GM19452 (cell line): ENCODE measurements at regions not wholly inside any gene's neighbourhood (a gene's known extent, or its start where the extent isn't known, plus 50 kb on each side); places are given as distances from the start of the nearest gene placed in this dataset.
"Not testable (repeated sequence)": the region's sequence is repeated elsewhere in the genome, so short reads cannot be mapped to it uniquely, and the experiment has no call there.

Experiments used
- ATAC-seq: cut with Tn5 transposase; IDR thresholded peaks from one replicate; pipeline ENCODE4 v1.9.1; 2021; ENCODE audit not compliant: unreplicated experiment

DNA sequence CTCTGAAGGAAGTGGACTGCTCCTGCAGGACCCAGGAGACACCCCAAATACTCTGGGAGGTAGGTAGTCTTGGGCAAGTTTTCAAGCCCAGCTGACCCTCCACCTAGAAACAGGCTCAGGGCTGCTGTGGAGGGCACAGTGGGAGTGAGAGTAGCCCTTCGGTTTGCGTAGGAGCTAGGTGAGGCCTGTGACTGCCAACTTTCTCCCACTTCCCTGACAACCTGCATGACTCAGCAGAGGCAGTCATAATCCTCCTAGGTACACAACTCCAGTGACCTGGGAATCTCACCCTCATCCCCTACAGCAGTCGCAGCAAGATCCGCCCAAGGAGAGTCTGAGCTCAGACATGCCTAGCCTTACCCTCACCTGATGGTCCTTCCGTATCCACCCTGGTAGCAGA is 439.1 kb downstream of the CNTNAP4 start:
- ATAC-seq, result not testable (repeated sequence)

DNA sequence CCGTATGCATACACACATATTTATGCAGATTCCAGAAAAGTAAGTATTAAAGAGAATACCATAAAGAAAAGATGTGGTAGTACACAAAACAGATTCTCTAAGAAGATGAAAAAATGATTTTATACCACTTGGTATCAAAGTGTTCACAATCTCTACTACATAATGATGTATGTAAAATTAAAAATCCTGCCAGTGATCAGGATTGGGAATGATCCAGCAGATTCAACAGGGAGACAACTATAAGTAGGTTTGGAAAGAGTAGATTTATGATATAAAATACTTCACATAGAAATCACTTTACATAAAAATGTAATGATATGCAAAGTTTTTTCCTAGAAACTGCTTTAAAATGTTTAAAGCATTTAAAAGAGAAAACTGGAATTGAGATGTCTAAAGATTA is 447.0 kb downstream of the CNTNAP4 start:
- no peak for ATAC-seq

- no peak for ATAC-seq
Observed at GRCh38 chr16:76729525-76729924, 452.3 kb downstream of the CNTNAP4 start.

DNA sequence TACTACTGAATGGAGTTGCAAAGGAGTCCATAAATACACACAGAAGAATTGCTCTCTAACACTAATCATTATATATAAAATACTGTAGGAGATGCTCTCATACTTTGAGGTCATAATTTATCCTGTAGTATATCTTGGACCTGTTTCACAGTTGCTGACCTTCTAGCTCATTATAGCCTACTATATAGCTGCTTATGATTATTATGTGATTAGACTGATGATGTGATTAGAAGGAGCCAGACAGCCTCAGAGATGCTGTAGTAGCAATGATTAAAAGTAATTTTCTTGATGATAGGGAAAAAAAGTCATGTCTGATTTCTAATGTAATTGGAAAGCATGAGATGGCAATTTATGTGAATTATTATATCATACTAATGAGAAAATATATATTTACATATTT is 455.7 kb downstream of the CNTNAP4 start:
- ATAC-seq, result no peak

GRCh38 chr16:76741623-76742022 is 449.4 kb upstream of the MON1B start:
- no peak for ATAC-seq

DNA sequence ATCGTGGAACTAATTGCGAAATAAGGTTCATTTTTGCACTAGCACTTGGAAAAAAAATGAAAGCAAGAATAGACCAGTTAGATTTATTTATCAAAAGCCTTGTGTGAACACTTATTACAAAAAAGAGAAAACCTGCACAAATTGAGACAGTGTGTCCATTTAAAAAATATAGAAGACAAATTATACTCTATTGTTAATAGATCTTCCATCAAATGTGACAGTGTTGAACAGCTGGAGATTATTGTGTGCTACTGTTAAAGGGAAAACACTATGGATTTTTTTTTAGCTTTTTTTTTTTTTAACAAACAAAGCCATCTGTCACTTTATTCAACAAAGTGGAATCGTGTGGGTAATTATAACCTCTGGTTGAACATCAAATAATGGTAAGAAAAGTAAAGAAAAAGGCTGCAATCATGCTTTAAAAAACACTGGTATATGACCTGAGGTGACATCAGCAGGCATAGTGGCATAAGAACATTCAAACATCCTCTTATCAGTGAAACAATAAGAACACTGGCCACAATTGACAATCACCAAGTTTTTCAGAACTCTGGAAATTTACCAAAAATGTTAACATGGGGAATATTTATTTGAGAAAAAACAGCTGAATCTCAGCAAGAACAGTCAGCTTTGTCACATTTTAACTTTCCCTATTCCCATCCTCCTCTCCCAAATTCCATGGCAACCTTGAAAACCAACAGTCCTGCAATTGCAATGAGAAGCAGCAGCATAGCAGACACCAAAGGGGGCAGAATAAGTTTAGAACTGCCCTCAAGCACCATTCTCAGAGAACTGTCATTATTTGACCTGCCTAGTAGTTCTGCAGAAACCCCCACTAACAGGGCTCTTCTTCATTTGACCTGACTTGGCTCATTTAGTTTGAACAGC is 442.3 kb upstream of the MON1B start:
- ATAC-seq, result no peak

DNA sequence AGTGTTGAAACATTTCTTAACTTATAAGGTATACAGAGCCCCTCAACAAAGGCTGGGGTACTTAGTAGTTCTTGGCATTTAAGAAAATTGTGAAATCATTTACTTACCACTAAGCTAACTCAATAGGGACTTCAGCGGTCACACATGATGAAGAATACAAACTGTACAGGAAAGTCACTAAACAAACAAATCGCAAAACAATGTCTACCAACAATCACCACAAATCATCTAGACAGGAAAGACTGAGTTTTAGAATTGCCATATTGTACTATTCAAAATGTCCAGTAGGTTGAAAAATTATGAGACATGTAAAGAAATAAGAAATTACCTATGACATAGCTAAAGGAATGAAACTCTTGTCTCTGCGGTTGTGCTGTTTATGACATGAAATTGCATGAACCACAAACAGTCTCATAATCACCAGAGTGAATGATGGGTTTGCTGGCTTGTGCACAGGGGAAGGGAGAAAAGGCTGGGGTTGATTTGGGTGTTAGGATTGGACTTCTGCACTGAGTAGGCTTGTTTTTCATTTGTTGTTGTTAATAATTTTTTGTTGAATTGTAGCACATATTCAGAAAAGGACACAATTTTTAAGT is 441.1 kb upstream of the MON1B start:
- no peak for ATAC-seq

- no peak for ATAC-seq
Observed at GRCh38 chr16:76755496-76755895, 435.5 kb upstream of the MON1B start.

DNA sequence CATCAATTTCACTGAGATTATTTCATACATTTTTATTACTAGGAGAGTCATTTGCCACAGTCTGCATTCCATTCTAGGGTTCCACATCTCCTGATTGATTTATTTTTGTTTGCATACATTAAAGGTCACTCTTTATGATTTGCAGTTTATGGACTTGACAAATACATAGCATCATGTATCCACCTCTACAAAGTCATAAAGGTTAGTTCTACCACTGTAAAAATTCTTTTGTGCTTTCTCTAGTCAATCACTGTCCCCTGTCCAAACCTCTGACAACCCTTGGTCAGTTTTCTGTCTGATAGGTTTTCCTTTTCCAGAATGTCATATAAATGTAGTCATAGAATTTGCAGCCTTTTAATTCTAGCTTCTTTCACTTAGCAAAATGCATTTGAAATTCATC is 434.6 kb upstream of the MON1B start:
- ATAC-seq, result no peak

DNA sequence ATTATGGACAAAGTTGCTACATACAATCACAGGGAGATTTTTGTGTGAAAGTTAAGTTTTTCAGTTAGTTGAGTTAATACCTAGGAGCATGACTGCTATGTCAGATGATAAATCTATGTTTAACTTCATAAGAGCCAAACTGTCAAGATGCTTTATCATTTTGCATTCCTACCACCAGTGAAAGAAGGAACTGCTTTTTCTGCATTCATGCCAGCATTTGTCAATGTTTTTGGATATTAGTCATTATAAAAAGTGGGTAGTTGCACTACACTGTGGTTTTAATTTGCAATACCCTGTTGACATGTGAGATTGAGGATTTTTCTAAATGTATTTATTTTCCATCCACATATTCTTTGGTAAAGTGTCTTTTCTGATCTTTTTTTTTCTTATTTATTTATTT is 434.0 kb upstream of the MON1B start:
- ATAC-seq, result no peak

- no peak for ATAC-seq
Observed at GRCh38 chr16:76766538-76766937, 424.5 kb upstream of the MON1B start.

- no peak for ATAC-seq
Observed at GRCh38 chr16:76768316-76768715, 422.7 kb upstream of the MON1B start.

DNA sequence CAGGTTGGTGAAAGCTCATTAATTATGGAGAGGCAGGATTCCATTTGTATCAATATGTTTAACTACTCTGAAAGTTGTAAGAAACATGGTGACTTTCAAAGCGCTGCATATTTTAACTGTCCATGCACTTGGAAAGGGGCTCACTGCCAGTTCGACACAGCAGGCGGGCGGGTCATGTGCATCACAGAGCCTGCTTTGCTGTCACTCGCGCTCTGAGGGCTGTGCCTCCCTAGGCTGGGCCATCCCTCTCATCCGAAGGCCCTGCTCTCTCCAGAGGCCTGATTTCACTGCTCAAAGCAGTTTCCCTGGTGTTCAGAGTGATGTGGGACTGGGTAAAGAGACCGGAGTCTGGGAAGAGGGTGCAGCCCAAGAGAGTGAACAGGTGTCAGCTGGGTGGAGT is 422.0 kb upstream of the MON1B start:
- no peak for ATAC-seq

DNA sequence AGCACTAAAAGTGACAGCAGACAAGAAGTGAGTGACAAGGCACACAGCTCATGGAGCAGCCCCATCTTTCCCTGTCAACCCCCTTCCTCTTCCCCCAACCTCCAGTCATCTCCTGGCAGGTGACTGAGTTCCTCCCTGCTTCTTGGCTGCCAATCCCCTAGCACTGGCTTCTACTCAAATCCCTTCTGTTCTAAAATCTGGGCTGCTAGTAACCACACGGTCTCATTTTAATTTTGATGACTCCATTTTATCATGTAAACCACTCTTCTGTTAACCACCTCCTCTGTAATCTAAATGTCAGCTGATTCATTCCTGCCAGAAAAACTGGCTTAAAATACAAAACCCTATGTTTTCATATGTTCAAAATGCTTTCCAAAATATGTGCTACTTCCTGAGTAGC is 419.8 kb upstream of the MON1B start:
- no peak for ATAC-seq

DNA sequence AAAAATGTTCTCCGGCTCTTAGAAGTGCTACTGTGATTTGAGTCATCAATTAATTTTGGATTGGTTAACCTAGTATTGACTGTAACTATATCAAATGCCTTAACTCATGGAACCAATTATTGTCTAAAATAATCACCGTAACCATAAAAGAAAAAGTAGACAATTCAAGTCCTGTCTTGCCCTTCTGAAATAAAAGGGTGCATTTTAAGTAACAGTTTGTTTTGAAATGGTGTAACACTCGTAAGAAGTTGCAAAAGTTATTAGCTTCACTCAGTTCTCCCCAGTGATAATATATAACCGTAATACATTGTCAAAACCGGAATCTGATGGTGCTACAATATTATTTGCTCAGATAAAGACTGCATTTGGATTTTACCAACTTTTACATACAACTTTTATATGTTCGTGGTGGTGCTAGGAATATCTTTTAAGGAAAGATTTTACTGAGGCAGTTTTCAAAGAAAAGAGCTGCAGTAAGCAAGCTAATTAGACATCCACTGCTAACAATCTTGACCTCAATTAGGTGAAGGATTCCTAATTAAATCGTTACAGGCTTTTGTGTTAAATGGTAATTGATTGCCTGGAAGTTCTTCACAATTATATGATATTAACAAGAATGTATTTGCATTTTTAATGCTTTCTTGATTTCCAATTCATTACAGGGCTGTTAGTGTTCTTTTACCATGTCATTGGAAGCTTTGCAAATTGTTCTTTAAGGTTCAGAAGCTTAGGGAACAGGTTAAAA is 413.1 kb upstream of the MON1B start:
- ATAC-seq, result no peak

DNA sequence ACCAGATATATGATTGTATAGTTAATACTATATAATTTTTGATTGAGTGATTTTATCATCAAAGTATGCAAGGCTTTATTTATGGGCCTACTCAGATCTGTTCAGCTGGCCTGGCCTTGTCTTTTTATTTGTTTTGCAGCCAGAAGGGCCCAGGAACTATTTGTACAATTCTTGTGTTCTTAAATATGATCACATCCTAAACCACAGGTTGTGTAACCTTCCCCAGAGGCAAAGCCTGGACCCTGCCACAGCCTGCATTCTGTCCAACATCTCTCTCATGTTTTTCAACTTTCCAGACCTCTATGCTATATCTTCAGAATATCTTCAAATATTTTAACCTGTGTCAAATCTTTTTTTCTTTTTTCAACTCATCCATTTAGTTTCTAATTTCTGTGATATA is 410.4 kb upstream of the MON1B start:
- no peak for ATAC-seq

- ATAC-seq, result no peak
Observed at GRCh38 chr16:76784530-76784929, 406.5 kb upstream of the MON1B start.

DNA sequence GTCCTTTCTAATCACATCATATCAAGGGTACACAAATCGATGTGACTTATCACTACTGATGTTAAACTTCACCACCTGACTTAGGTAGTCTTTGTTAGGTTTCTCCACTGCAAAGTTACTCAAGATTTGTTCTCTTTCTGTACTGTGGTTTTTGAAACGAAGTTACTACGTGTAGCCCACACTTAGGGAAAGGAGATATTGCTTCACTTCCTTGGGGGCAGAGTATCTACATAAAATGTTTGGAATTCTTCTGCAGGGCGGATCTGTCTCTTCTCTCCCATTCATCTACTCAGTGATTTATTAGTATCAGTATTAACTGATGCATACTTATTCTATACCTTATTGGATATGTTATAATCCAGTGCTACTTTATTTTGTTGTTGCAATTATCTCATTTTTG is 403.6 kb upstream of the MON1B start:
- no peak for ATAC-seq

DNA sequence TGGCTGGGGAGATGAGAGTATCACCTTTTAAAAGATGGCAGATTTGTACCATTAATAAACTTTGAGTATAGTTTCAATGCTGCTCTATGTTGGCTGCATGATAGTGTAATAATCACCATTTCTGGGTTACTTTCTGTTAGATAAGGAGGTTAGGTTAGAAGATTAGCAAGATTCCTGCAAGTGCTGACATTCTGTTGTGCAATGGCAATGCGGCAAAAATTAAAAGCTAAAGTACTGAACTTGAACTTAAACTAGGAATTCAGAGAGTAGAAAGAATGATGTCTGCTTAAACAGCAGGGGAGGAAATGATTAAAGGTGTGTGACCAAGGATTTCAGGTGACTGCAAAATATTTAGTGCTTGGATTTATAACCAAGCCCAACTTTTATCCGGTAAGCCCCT is 399.8 kb upstream of the MON1B start:
- no peak for ATAC-seq

DNA sequence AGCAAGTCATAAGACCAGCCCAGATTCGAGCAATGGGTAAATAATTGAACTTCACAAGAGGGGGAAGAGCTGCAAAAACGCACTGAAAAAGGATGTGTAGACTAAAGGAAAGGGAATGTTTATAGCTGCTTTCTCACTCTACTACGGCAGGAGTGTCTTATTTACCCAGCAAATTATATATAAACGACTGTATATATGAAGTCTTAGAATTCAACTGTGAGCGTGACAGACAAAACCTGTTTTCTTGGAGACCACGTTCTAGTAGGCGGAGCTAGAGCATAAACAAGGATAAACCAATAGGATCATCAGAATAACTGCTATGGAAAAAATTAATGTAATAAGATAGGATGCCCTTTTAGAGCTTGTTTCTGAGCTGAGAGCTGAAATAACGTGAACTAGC is 394.6 kb upstream of the MON1B start:
- ATAC-seq, result no peak

GRCh38 chr16:76796978-76797377 is 394.0 kb upstream of the MON1B start:
- no peak for ATAC-seq

DNA sequence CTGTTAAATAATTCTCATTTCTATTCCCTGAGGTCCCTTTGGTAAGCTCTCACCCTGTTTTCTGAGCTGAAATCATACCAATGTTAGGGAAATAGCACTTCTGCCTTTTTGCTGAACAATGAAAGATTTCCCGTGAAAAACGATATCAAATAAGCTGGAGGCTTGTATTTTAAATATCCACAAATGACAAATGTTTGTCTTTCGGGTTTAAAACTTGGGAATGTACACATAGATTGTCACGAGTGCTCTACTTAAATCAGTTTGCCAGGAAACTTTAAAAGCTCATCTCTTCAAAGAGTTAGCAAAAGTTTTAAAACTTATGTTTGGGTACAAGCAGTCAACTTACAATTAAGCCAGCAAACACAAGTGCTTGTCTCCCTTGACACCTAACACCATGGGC is 393.5 kb upstream of the MON1B start:
- ATAC-seq, result no peak
